NCI-H2107 treated with DMSO at 0.1 percent for 48 hours (cell line): ENCODE measurements at regions not wholly inside any gene's neighbourhood (a gene's known extent, or its start where the extent isn't known, plus 50 kb on each side); places are given as distances from the start of the nearest gene placed in this dataset.

Experiments used
- DNase-seq: peaks from one replicate; lab custom pipeline; 2025; ENCODE audit not compliant: unreplicated experiment; lab: John Stamatoyannopoulos, UW

DNA sequence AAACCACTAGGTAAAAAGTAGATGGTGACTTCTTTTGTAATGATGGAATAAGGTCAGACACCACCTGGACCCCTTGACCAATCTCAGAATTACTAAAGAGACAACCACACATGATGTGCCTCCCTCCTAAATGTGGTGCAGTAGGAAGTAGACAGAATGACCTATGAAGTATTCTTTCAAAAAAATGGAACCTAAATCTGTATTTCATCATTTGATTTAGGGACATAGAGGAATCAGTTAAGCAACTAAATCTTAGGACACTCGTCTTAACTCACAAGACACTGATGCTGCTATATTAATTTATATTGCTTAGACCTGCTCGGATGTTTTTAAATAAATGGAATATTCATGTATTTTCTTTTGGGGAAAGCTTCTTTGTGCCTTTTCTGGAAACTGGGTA is 80.9 kb upstream of the IRF2BP2 start:
- no peak for DNase-seq

DNA sequence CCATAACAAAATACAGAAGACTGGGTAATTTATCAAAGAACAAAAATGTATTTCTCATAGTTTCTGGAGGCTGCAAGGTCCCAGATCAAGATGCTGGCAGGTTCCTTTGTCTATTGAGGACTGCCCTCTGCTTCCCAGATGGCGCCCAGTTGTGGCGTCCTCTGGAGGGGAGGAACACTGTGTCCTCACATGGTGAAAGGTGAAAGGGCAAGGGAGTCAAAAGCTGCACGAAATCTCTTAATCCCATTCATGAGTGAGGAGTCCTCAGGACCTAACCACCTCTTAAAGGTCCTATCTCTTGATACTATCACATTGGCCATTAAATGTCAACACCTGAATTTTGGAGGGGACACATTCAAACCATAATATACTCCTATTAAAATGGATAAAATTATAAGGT is 79.3 kb upstream of the IRF2BP2 start:
- DNase-seq: no peak

DNA sequence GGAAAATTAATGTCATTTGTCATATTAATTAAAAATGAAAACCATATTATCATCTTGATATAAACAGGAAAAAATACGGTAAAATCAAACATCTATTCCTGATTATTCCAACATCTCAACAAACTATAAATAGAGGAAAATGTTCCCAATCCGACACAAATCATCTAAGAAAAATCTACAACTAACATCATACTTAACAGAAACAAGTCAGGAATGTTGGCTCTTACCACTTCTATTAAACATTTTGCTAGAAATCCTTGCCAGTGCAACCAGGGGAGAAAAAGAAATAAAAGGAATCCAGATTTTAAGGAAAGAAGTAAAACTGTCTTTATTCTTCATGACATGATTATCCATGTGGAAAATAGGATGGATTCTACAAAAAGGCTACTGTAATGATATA is 77.0 kb upstream of the IRF2BP2 start:
- no peak for DNase-seq

GRCh38 chr1:234686035-234686434 is 76.1 kb upstream of the IRF2BP2 start:
- no peak for DNase-seq

DNA sequence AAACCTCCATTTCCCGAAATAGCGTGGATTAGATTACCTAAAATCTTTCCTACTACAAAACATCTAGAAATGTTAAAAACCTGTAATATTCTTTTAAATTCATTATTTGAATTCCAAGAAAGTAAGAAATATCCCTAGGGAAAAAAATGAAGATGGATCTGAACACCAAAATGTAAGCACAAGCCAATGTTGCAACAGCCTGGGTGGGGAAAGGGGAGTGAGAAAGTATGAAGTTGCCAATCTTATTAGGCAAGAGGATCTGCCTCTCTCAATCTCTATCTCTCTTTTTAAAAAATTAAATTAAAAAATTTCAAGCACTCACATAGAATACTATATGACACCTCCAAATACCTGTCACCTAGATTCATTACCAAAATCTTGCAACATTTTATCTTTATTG is 74.9 kb upstream of the IRF2BP2 start:
- no peak for DNase-seq

DNA sequence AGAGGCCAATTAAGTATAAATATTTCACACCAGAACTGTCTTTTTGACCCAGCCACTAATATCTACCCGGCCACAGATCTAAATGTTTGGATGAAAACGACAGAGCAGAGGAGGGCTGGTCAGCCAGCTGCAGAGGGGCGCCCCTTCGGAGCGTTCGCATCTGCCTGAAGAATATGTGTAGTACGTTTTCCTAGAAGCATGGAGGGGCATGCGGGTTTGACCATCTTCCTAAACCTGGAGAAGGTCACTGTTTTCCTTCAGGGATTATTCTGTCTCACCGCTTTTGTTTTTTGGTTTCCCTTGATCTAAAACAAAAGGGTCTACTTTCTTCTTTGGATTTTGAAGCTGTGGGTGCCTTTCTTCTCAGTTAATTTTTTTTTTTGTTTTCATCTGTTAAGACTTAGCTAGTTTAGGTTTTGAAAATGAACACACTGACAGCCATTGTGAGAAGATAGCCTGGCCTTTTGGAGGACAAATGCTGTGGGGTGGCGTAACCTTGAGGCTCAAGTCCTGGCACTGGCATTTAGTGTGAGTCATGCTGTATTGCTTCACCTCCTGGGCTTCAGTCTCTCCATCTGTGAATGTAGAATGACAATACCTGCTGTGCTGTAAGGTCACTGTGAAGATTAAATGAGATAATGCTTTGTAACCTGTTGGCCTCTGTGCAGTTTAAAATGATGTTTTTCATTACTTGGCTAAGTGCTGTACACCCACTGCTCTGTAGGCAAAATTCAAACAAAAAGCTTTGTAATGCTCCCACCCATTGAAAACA is 74.1 kb upstream of the IRF2BP2 start:
- DNase-seq: no peak

GRCh38 chr1:234683127-234683860 is 73.3 kb upstream of the IRF2BP2 start:
- DNase-seq: no peak

DNA sequence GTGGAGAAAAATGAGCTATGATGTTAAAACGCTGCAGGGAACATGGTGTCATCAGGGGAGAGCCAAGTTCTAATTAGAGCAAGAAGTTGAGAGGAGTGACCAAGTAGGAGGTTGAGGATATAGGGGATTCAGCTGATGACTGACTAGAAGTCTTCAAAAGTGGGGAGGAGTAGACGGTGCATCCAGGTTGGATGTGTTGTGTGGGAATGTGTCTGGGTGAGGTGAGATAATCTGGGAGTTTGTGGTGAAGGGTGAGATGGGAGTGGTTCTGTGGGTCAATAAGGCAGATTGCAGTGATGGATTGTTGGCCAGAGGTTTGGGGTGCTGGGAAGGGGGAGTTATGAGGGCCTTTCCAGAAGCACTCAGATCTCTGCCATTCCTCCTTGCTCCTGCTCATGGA is 72.0 kb upstream of the IRF2BP2 start:
- no peak for DNase-seq

GRCh38 chr1:234681065-234681464 is 71.1 kb upstream of the IRF2BP2 start:
- DNase-seq: no peak

DNA sequence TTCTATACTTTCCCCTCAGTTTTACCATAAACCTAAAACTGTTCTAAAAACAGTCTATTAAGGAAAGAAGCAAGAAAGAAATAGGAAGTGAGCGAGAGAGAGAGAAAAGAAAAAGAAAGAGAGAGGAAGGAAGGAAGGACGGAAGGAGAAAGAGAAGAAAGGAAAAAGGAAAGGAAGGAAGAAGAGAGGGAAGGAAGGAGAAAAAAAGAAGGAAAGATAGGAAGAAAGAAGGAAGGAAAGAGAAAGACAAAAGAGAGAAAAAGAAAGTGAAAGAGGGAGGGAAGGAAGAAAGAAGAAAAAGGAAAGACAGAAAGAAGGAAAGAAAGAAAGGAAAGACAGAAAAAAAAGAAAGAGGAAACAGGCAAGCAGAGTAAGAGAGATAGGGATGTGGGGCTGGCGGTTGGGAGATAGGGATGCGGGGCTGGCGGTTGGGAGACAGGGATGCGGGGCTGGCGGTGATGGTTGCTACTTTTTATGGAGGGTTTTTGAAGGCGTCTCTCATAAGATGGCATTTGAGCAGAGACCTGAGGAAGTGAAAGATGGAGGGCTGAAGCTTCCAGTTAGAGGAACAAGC is 70.4 kb upstream of the IRF2BP2 start:
- DNase-seq: no peak

- DNase-seq: peak; percentile 15
Measured at GRCh38 chr1:234676103-234676594, 66.2 kb upstream of the IRF2BP2 start.

DNA sequence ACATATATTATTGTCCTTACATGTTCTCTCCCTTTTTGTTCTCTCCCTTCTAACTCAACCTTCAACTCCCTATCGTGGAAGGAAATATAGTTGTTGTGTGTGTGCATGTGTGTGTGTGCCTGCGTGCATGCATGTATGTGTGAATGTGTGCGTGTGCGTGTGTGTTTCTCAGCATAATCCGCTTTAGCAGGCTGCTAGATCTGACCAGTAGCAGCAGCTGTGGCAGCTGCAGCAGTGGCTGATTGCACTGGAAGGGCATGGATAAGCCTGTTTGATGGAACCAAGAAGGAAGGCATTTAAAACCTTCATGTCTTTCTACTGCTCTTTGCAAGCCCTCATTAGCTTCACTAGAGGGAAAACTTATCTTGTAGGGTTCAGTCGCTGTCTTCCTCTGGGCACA is 65.6 kb upstream of the IRF2BP2 start:
- no peak for DNase-seq

- DNase-seq: no peak
Measured at GRCh38 chr1:234675006-234675405, 65.0 kb upstream of the IRF2BP2 start.

DNA sequence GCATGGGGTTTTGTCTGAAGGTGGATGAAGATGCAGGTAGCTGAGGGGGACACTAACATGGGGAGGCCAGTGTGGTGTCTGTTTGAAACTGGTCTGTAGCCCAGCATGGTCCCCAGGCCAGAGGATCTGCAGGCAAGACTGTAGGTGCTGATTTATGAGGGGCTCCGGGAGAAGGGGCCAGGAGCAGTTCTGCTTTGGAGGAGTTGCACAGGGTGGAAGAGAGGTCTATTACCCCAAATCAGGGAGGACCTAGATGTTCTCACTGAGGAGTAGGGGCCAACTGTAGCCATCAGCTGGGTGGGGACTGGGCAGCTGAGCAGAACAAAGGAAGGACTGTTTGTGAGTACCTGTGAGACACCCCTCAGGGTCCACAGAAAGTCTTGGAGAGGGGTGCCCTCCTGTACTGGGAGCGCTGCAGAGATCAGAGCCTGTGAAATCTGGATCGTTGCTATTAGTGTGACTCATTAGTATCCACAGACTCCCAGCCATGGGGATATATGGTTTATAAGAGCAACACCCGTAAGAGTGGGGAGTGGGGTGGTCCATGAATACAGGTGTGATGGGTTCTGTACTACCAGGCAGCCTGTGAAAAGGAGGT is 64.3 kb upstream of the IRF2BP2 start:
- no peak for DNase-seq

GRCh38 chr1:234672349-234673135 is 62.6 kb upstream of the IRF2BP2 start:
- DNase-seq: no peak

DNA sequence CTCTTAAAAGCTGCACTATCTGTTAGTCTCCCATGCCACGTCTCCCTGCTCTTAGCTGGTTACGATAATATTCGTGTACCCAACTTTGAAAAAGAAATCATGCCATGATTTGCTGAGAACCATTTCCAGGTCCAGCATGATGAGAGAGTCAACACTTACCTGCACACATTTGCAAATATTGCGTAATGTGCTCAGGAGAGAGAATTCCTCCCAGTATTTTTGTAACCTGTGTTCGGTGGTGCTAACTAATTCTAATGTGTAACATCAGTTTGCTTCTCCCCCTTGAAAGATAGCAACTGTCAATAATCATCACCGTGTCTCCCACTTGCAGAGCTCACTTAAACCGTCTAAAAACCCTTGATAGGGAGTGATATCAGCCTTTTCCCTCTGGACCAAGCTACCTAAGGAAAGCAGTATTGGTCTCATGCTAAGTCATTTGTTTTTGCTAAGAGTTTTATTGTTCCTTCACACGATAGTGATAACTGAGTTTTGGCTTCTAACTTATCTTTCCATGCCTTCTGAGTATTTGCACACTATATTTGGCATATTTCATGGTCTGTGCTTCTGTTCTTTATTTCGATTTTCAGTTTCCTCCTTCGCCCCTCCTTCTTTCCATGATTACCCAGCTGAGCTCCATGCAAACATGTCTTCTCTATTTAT is 61.1 kb upstream of the IRF2BP2 start:
- DNase-seq: peak; percentile 61

DNA sequence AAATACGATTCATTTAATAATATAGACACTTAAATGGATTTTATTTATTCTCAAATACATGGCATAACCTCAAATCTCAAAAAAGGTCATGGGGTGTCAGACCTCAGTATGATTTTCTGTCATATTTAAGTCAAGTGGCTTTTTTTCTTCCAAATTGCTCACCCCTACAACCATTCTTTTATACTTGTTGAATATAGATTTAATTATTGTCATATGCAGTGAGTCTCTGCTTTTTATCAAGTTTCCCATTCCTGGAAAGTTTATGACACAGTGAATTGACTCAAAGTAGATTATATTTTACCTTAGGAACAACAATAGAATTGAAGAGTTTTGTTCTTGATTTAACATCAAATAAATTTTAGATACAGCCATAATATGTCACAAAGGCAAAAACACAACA is 59.5 kb upstream of the IRF2BP2 start:
- DNase-seq: no peak

DNA sequence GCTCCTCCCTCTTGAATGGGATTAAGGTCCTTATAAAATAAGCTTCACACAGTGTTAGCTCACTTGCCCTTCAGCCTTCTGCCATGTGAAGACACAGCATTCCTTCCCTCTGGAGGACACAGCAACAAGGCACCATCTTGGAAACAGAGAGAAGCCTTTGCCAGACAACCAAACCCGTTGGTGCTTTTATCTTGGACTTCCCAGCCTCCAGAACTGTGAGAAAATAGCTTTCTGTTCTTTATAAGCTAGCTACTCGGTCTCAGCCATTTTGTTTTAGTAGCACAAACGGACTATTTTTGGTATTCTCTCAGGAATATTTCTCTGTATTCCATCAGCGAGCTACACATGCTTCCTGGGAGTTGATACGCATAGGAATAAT is 58.6 kb upstream of the IRF2BP2 start:
- DNase-seq: no peak

- no peak for DNase-seq
Measured at GRCh38 chr1:234667600-234668576, 57.9 kb upstream of the IRF2BP2 start.
